ENCODE measurements at regions not wholly inside any gene's neighbourhood (a gene's known extent, or its start where the extent isn't known, plus 50 kb on each side); places are given as distances from the start of the nearest gene placed in this dataset.

GRCh38 chr4:64857198-64857597 lies 447.9 kb upstream of the TECRL start:
- no peaks in the 10 kb centered on the region for H3K4me1 ChIP-seq (ENCODE audit: insufficient read depth, poor library complexity, severe bottlenecking)
- H3K27me3 ChIP-seq (ENCODE audit: insufficient read depth, poor library complexity, severe bottlenecking) = no peaks in the 10 kb centered on the region
- TF ChIP-seq CTCF (IDR thresholded peaks at IDR 0.05; ENCODE audit: poor library complexity, severe bottlenecking) = no peak
- H3K4me3 ChIP-seq (ENCODE audit: severe bottlenecking) = no peak overlapping the region
- H3K36me3 ChIP-seq (ENCODE audit: low read depth) = no peaks in the 10 kb centered on the region
- DNase-seq (ENCODE audit: low spot score) (no peak), ATAC-seq (ENCODE audit: low read depth) (no peak)
- no peaks in the 10 kb centered on the region for H3K9me3 ChIP-seq (ENCODE audit: severe bottlenecking)
- no peak overlapping the region for H3K27ac ChIP-seq (ENCODE audit: poor library complexity, severe bottlenecking)

- no peaks in the 10 kb centered on the region for H3K9me3 ChIP-seq (ENCODE audit: severe bottlenecking)
- DNase-seq (ENCODE audit: low spot score) (no peak), ATAC-seq (ENCODE audit: low read depth) (no peak)
- TF ChIP-seq CTCF (IDR thresholded peaks at IDR 0.05; ENCODE audit: poor library complexity, severe bottlenecking) = no peak
- no peaks in the 10 kb centered on the region for H3K36me3 ChIP-seq (ENCODE audit: low read depth)
- H3K4me1 ChIP-seq (ENCODE audit: insufficient read depth, poor library complexity, severe bottlenecking) = no peaks in the 10 kb centered on the region
- H3K27ac ChIP-seq (ENCODE audit: poor library complexity, severe bottlenecking) = no peak overlapping the region
- no peak overlapping the region for H3K4me3 ChIP-seq (ENCODE audit: severe bottlenecking)
- H3K27me3 ChIP-seq (ENCODE audit: insufficient read depth, poor library complexity, severe bottlenecking) = no peaks in the 10 kb centered on the region
Measured at GRCh38 chr4:64846417-64846816, 437.2 kb upstream of the TECRL start.

GRCh38 chr4:64829749-64830148 lies 420.5 kb upstream of the TECRL start:
- no peak for TF ChIP-seq CTCF (IDR thresholded peaks at IDR 0.05; ENCODE audit: poor library complexity, severe bottlenecking)
- Histone ChIP-seq H3K27ac (ENCODE audit: poor library complexity, severe bottlenecking) (no peak overlapping the region), H3K27me3 (ENCODE audit: insufficient read depth, poor library complexity, severe bottlenecking) (no peaks in the 10 kb centered on the region), H3K4me1 (ENCODE audit: insufficient read depth, poor library complexity, severe bottlenecking) (no peaks in the 10 kb centered on the region), H3K9me3 (ENCODE audit: severe bottlenecking) (no peaks in the 10 kb centered on the region), H3K36me3 (ENCODE audit: low read depth) (no peaks in the 10 kb centered on the region), H3K4me3 (ENCODE audit: severe bottlenecking) (no peak overlapping the region)
- DNase-seq (ENCODE audit: low spot score) (no peak), ATAC-seq (ENCODE audit: low read depth) (no peak)

- Histone ChIP-seq H3K27ac (ENCODE audit: poor library complexity, severe bottlenecking) (no peak overlapping the region), H3K27me3 (ENCODE audit: insufficient read depth, poor library complexity, severe bottlenecking) (no peaks in the 10 kb centered on the region), H3K4me3 (ENCODE audit: severe bottlenecking) (no peak overlapping the region), H3K36me3 (ENCODE audit: low read depth) (no peaks in the 10 kb centered on the region), H3K4me1 (ENCODE audit: insufficient read depth, poor library complexity, severe bottlenecking) (no peaks in the 10 kb centered on the region), H3K9me3 (ENCODE audit: severe bottlenecking) (no peaks in the 10 kb centered on the region)
- TF ChIP-seq CTCF (IDR thresholded peaks at IDR 0.05; ENCODE audit: poor library complexity, severe bottlenecking) = no peak
- no peak for DNase-seq (ENCODE audit: low spot score)
- ATAC-seq (ENCODE audit: low read depth) = no peak
Measured at GRCh38 chr4:64824591-64824990, 415.3 kb upstream of the TECRL start.

- no peaks in the 10 kb centered on the region for H3K4me1 ChIP-seq (ENCODE audit: insufficient read depth, poor library complexity, severe bottlenecking)
- no peak for TF ChIP-seq CTCF (IDR thresholded peaks at IDR 0.05; ENCODE audit: poor library complexity, severe bottlenecking)
- DNase-seq (ENCODE audit: low spot score) (no peak), ATAC-seq (ENCODE audit: low read depth) (no peak)
- H3K36me3 ChIP-seq (ENCODE audit: low read depth) = no peaks in the 10 kb centered on the region
- H3K4me3 ChIP-seq (ENCODE audit: severe bottlenecking) = no peak overlapping the region
- H3K27me3 ChIP-seq (ENCODE audit: insufficient read depth, poor library complexity, severe bottlenecking) = no peaks in the 10 kb centered on the region
- H3K27ac ChIP-seq (ENCODE audit: poor library complexity, severe bottlenecking) = no peak overlapping the region
- no peaks in the 10 kb centered on the region for H3K9me3 ChIP-seq (ENCODE audit: severe bottlenecking)
Measured at GRCh38 chr4:64822405-64822804, 413.2 kb upstream of the TECRL start.
